ELR (cell line): ENCODE measurements at regions not wholly inside any gene's neighbourhood (a gene's known extent, or its start where the extent isn't known, plus 50 kb on each side); places are given as distances from the start of the nearest gene placed in this dataset.
A peak's percentile ranks its signal among the peaks of the same experiment; 100 is the strongest.

Experiments
- DNase-seq: peaks from one replicate; pipeline ENCODE4 v3.0.0-alpha.2; 2015; ENCODE audit warnings: low read depth

DNA sequence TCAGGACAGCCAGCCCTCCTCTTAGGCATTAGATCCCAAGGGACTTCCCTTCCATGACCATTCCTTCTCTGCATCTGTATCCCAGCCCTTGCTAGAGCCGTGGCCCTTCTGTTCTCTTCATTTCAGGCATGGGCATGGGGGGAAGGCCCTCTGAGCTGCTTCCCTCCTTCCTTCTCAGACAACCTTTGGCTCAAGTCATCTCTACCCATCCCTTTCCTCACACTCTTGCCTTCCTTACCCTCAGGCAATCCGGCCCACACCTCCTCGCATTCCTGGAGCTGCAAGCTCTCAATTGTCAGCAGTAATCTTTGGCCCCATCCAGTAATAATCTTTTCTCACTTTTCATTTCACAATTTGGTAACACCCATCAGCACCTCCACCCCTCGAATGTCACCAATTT is 426.9 kb upstream of the JARID2 start:
- DNase-seq = no peak

- DNase-seq = no peak
Measured at GRCh38 chr6:14819840-14820420, 425.9 kb upstream of the JARID2 start.

DNA sequence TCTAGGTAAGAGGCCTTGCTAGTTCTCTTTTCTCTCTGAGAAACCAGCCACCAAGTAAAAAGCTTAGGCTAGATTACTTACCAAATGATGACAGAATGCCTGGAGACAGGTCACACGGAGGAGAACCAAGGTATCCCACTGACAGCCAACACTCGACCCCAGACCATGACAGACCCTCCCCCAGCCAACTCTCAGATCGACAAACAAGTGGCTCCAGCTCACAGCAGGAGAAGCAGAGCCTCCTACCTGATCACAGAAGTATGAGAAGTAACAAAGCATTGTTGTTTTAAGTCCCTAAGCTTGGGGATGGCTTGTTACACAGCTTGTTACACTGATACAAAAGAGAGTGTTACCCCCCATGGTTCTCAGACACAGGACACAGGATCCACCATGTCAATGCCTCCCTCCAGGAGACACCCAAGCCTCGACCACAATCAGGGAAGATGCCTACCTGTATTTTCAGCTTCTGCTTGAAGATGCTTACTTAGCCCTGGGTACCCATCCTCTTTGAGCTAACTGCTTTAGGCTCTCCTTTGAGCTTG is 423.8 kb upstream of the JARID2 start:
- DNase-seq = no peak

DNA sequence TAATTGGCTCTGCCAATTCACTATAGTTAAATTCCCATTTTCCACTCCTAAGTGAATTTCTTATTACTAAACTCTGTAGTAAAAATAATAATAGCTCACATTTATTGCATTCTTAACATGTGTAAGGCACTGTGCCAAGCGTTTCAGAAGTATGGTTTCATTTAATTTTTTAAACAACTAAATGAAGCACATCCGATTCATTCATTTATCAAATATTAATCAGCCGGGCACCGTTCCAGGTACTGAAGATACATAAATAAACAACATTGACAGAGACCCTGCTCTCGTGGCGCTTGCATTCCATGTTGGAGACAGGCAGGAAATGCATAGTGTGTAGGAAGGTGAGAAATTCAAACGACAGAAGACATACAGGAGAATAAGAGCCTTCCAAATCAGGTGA is 423.2 kb upstream of the JARID2 start:
- peak; percentile 27 for DNase-seq

DNA sequence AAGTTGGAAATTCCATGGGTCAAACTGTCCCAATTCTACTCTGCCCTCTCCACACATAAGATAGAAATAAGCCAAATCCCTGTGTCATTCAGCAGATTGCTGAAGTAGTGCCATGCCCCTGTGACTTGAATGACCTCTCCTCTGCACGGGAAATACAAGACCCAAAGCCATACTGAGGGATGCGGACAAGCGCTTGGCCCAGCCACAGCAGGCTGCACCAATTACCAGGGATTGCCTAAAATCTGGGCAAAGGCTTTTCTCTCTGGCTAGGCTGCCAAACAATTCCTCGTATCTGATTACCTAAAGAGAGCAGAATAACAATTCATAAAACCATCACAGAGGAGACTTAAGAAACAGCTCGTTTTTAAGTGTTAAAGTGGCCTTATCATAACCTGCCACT is 421.8 kb upstream of the JARID2 start:
- no peak for DNase-seq

GRCh38 chr6:14824484-14825275 is 421.2 kb upstream of the JARID2 start:
- DNase-seq = no peak

- no peak for DNase-seq
Measured at GRCh38 chr6:14826456-14826855, 419.4 kb upstream of the JARID2 start.

DNA sequence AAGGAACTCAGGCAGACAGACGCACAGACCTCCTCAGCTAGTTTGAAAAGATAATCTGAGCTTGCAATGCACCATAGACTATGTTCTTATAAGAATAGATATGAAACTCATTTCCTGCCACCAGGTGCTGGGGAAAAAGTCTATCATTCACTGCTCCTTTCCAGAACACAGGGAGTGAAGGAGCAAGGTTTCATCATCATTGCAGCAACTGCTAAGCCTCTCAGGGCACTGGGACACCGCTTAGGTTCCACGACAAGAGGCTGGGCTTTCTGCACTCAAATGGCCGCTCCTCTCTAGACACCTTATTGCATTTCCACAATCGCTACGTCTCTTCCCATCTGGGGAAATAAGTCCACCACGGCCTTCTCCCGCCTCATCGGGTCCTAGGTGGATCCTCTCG is 418.5 kb upstream of the JARID2 start:
- no peak for DNase-seq

DNA sequence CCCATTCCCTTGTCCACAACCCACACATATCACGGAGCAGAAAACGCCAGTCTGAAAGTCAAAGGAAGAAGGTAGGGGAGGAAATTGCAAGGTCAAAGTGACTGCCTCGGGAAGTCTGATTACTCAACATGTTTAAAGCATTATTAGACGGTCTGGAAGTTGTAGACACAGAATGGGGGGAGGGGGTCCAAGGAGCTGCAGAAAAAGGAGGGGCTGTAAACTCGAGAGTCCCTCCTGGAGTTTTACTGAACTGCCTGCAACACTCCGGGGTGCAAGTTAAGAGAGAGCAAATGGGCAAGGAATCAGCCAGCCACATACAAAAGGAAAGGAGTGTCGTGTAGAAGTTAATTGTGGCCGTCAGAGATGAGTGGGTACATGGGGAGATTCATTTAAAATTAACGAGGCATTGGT is 417.7 kb upstream of the JARID2 start:
- DNase-seq = no peak

- DNase-seq = no peak
Measured at GRCh38 chr6:14831070-14831469, 414.8 kb upstream of the JARID2 start.

GRCh38 chr6:14831937-14832336 is 413.9 kb upstream of the JARID2 start:
- no peak for DNase-seq

DNA sequence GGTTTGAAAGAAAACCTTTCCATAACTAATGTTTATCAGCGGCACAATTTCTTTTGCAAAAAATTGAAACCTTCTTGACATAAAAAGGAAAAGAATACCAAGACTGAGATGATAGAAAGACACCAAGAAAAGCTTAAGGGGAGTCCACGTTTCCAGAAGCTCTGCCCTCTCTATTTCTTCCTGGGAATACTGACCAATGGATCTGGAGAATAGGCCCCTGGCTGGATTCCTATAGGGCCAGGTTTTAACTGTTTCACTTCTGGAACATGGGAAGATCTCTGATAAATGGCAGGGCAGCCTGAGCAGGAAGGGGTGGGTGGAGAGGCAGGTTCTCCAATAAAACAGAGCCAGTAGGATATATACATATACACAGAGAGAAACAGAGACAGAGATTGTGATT is 413.4 kb upstream of the JARID2 start:
- no peak for DNase-seq

- DNase-seq = no peak
Measured at GRCh38 chr6:14834851-14835530, 410.9 kb upstream of the JARID2 start.

GRCh38 chr6:14837435-14837834 is 408.4 kb upstream of the JARID2 start:
- no peak for DNase-seq

- no peak for DNase-seq
Measured at GRCh38 chr6:14838133-14838583, 407.7 kb upstream of the JARID2 start.

- DNase-seq = peak; percentile 68
Measured at GRCh38 chr6:14841901-14842421, 403.9 kb upstream of the JARID2 start.

GRCh38 chr6:14844411-14844810 is 401.5 kb upstream of the JARID2 start:
- DNase-seq = no peak

GRCh38 chr6:14848019-14848418 is 397.9 kb upstream of the JARID2 start:
- no peak for DNase-seq

- no peak for DNase-seq
Measured at GRCh38 chr6:14849185-14849584, 396.7 kb upstream of the JARID2 start.

DNA sequence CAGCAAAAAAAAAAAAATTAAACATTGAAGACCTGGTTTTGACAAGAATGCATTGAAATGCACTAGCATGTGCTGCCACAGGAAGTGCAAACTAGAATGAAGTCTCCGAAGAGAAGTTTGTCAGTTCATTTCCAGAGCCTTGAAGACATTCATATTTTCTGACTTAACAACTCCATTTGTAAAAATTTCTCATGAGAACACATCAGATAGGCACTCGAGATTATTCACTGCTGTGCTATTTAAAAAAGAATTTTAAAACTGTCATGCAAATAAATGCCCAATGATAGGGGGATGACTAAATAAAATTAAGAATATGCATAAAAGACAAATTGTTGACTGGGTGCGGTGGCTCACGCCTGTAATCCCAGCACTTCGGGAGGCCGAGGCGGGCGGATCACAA is 394.6 kb upstream of the JARID2 start:
- DNase-seq = peak; percentile 44

- DNase-seq = no peak
Measured at GRCh38 chr6:14852375-14852774, 393.5 kb upstream of the JARID2 start.

DNA sequence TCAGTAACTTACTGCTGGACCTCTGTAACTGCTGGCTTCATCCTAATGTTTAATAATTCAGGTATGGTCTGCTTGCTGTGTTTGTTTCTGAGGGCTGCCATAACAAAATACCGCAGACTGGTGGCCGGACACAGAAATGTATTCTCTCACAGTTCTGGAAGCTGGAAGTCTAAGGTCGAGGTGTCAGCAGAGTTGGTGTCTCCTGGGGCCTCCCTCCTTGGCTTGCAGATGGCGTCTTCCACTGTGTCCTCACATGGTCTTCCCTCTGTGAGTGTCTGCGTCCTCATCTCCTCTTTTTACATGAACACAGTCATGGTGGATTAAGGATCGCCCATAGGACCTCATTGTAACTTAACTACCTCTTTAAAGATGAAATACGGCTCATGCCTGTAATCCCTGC is 389.7 kb upstream of the JARID2 start:
- no peak for DNase-seq

DNA sequence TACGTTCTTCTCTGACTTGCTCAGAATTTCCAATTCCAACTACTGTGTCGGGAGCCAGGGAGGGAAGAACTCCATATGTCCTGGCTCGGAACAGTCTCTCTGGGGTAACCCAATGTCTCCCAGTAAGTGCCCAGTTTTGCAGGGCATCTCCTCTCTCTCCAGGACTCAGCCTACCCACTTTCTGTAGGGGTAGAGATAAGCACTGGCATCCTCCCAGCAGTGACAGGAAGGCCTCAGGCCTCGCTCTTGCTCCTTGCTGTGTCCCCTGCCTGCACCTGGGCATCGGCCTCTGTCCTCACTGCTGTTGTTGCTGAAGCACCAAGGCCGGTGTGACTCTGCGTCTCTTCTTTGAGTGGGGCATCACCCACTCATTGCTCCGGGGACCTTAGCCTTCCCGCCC is 388.9 kb upstream of the JARID2 start:
- no peak for DNase-seq
